ENCODE measurements at regions not wholly inside any gene's neighbourhood (a gene's known extent, or its start where the extent isn't known, plus 50 kb on each side); places are given as distances from the start of the nearest gene placed in this dataset.

- TF ChIP-seq POLR2A (IDR thresholded peaks at IDR 0.05): no peak
- no peak for TF ChIP-seq CTCF (IDR thresholded peaks at IDR 0.05)
Observed at GRCh38 chr13:105997581-105998550, 537.6 kb downstream of the EFNB2 start.
